ENCODE measurements at regions not wholly inside any gene's neighbourhood (a gene's known extent, or its start where the extent isn't known, plus 50 kb on each side); places are given as distances from the start of the nearest gene placed in this dataset.

- H3K9me3 ChIP-seq (ENCODE audit: control insufficient read depth, insufficient read depth, low read length), result no peaks in the 10 kb centered on the region
- CTCF ChIA-PET, result no interaction called here
- H3K18ac ChIP-seq (ENCODE audit: low read depth, low read length), result no peak overlapping the region
- in situ Hi-C loops (cut with MboI; ENCODE audit: low sequenced_read_pairs) (no loop called here), dilution Hi-C loops (cut with HindIII; ENCODE audit: low sequenced_read_pairs, unreplicated experiment) (no loop called here), intact Hi-C loops (cut with micrococcal nuclease) (no loop called here)
- no peak overlapping the region for H3K4me2 ChIP-seq (ENCODE audit: low read depth, low read length)
- H3K79me1 ChIP-seq (ENCODE audit: low read depth in 1 of 2, low read length in 2 of 2), result no peaks in the 10 kb centered on the region
- no peak for ATAC-seq (ENCODE audit: low read depth)
- H2BK120ac ChIP-seq (ENCODE audit: low read depth, low read length), result no peak overlapping the region
- H3K4me1 ChIP-seq (ENCODE audit: control insufficient read depth, insufficient read depth, low read length), result peaks cover 2% of the 10 kb centered on the region; the same call in 1 of the 2 replicates
- H3K23ac ChIP-seq (ENCODE audit: low read depth, low read length), result no peak overlapping the region
- POLR2A ChIA-PET (ENCODE audit: unreplicated experiment), result no interaction called here
- no peak for TF ChIP-seq CHD1 (IDR thresholded peaks at IDR 0.05; ENCODE audit: low read depth, low read length)
- no peak for TF ChIP-seq MAFK (IDR thresholded peaks at IDR 0.05; ENCODE audit: low read depth, low read length)
- no peak for TF ChIP-seq BHLHE40 (IDR thresholded peaks at IDR 0.05; ENCODE audit: low read depth, low read length)
- no peak for TF ChIP-seq FOS (IDR thresholded peaks at IDR 0.05; ENCODE audit: low read depth, low read length)
- no peak for TF ChIP-seq MAZ (IDR thresholded peaks at IDR 0.05; ENCODE audit: borderline replicate concordance, low read depth, low read length)
- no peak for TF ChIP-seq CEBPB (IDR thresholded peaks at IDR 0.05; ENCODE audit: low read depth, low read length)
- TF ChIP-seq SMC3 (IDR thresholded peaks at IDR 0.05; ENCODE audit: low read depth, low read length), result no peak
- H2AFZ ChIP-seq (replicated peaks; ENCODE audit: low read length, poor library complexity), result no peak overlapping the region
- no peaks in the 10 kb centered on the region for H4K20me1 ChIP-seq (ENCODE audit: insufficient read depth, low read length)
- H4K8ac ChIP-seq (ENCODE audit: low read depth in 2 of 2, low read length in 2 of 2), result no peak overlapping the region
- H3K27me3 ChIP-seq (ENCODE audit: control insufficient read depth, insufficient read depth, low read length), result no peaks in the 10 kb centered on the region
- H2AK9ac ChIP-seq (replicated peaks; ENCODE audit: low read depth, low read length, poor library complexity), result no peak overlapping the region
- DNase-seq, result no peak
- BruUV-seq (replicated peaks), result no TSS peak
- no peak overlapping the region for H3K27ac ChIP-seq (ENCODE audit: insufficient read depth, low read length)
- no peak overlapping the region for H4K5ac ChIP-seq (ENCODE audit: low read depth, low read length)
- H3K4me3 ChIP-seq (ENCODE audit: insufficient read depth, low read depth, low read length), result no peak overlapping the region
- H3K9ac ChIP-seq (ENCODE audit: low read depth, low read length), result no peak overlapping the region
- H4K91ac ChIP-seq (ENCODE audit: insufficient read depth, low read depth, low read length), result no peak overlapping the region
- H3K56ac ChIP-seq (ENCODE audit: extremely low read depth, insufficient read depth, low read length), result no peak overlapping the region
- H2BK15ac ChIP-seq (ENCODE audit: low read depth, low read length), result no peak overlapping the region
- WGBS, 2 experiments (ENCODE audit: extremely low coverage in 2 of 2, insufficient read length in 1 of 2), result no CpG with 5 or more reads among the region's 3 CpGs
- H3K14ac ChIP-seq (replicated peaks; ENCODE audit: low read depth, low read length), result no peak overlapping the region
- H2AK5ac ChIP-seq (ENCODE audit: low read depth, low read length), result no peak overlapping the region
- H3K4ac ChIP-seq (ENCODE audit: low read depth, low read length), result no peak overlapping the region
- no peak overlapping the region for H2BK5ac ChIP-seq (ENCODE audit: low read depth, low read length, poor library complexity, severe bottlenecking)
- no peaks in the 10 kb centered on the region for H3K9me1 ChIP-seq (ENCODE audit: insufficient read depth, low read length)
- no peak overlapping the region for H2BK20ac ChIP-seq (ENCODE audit: low read depth, low read length)
- H3K36me3 ChIP-seq (ENCODE audit: control insufficient read depth, insufficient read depth, low read length), result no peaks in the 10 kb centered on the region
Measured at GRCh38 chr13:34862716-34863115, 79.4 kb upstream of the NBEA start.

Measured in IMR-90 (cell line).